ENCODE measurements at regions not wholly inside any gene's neighbourhood (a gene's known extent, or its start where the extent isn't known, plus 50 kb on each side); places are given as distances from the start of the nearest gene placed in this dataset.

- Mint-ChIP-seq H3K27me3 (ENCODE audit: unreplicated experiment) (peaks cover 3% of the 10 kb centered on the region), H3K36me3 (ENCODE audit: low read depth, unreplicated experiment) (no peaks in the 10 kb centered on the region), H3K9me3 (ENCODE audit: unreplicated experiment) (no peaks in the 10 kb centered on the region), H3K4me1 (ENCODE audit: unreplicated experiment) (no peaks in the 10 kb centered on the region), H3K27ac (ENCODE audit: unreplicated experiment) (no peak overlapping the region), H3K4me3 (ENCODE audit: unreplicated experiment) (no peak overlapping the region)
- DNase-seq (ENCODE audit: low spot score), result no peak
- no peak for TF ChIP-seq CTCF (IDR thresholded peaks at IDR 0.05; ENCODE audit: unreplicated experiment)
These were observed 126.2 kb upstream of the GPC1 start for GRCh38 chr2:240309214-240309613.

- peaks cover 3% of the 10 kb centered on the region for H3K4me1 Mint-ChIP-seq (ENCODE audit: unreplicated experiment)
- no peak overlapping the region for H3K4me3 Mint-ChIP-seq (ENCODE audit: unreplicated experiment)
- no peak for DNase-seq (ENCODE audit: low spot score)
- peaks cover 2% of the 10 kb centered on the region for H3K27me3 Mint-ChIP-seq (ENCODE audit: unreplicated experiment)
- TF ChIP-seq CTCF (IDR thresholded peaks at IDR 0.05; ENCODE audit: unreplicated experiment), result no peak
- H3K27ac Mint-ChIP-seq (ENCODE audit: unreplicated experiment), result no peak overlapping the region
- no peaks in the 10 kb centered on the region for H3K9me3 Mint-ChIP-seq (ENCODE audit: unreplicated experiment)
- H3K36me3 Mint-ChIP-seq (ENCODE audit: low read depth, unreplicated experiment), result no peaks in the 10 kb centered on the region
These were observed 125.3 kb upstream of the GPC1 start for GRCh38 chr2:240310201-240310600.

- Mint-ChIP-seq H3K27me3 (ENCODE audit: unreplicated experiment) (no peaks in the 10 kb centered on the region), H3K36me3 (ENCODE audit: low read depth, unreplicated experiment) (no peaks in the 10 kb centered on the region), H3K27ac (ENCODE audit: unreplicated experiment) (no peak overlapping the region), H3K4me3 (ENCODE audit: unreplicated experiment) (no peak overlapping the region), H3K4me1 (ENCODE audit: unreplicated experiment) (peaks cover 3% of the 10 kb centered on the region), H3K9me3 (ENCODE audit: unreplicated experiment) (no peaks in the 10 kb centered on the region)
- DNase-seq (ENCODE audit: low spot score), result no peak
- no peak for TF ChIP-seq CTCF (IDR thresholded peaks at IDR 0.05; ENCODE audit: unreplicated experiment)
These were observed 124.8 kb upstream of the GPC1 start for GRCh38 chr2:240310645-240311044.

GRCh38 chr2:240311821-240312220 is 123.6 kb upstream of the GPC1 start:
- no peak overlapping the region for H3K4me3 Mint-ChIP-seq (ENCODE audit: unreplicated experiment)
- peaks cover 3% of the 10 kb centered on the region for H3K4me1 Mint-ChIP-seq (ENCODE audit: unreplicated experiment)
- H3K9me3 Mint-ChIP-seq (ENCODE audit: unreplicated experiment), result no peaks in the 10 kb centered on the region
- no peak overlapping the region for H3K27ac Mint-ChIP-seq (ENCODE audit: unreplicated experiment)
- DNase-seq (ENCODE audit: low spot score), result no peak
- TF ChIP-seq CTCF (IDR thresholded peaks at IDR 0.05; ENCODE audit: unreplicated experiment), result no peak
- H3K36me3 Mint-ChIP-seq (ENCODE audit: low read depth, unreplicated experiment), result no peaks in the 10 kb centered on the region
- no peaks in the 10 kb centered on the region for H3K27me3 Mint-ChIP-seq (ENCODE audit: unreplicated experiment)

- Mint-ChIP-seq H3K4me3 (ENCODE audit: unreplicated experiment) (no peak overlapping the region), H3K27ac (ENCODE audit: unreplicated experiment) (no peak overlapping the region), H3K4me1 (ENCODE audit: unreplicated experiment) (peaks cover 3% of the 10 kb centered on the region), H3K36me3 (ENCODE audit: low read depth, unreplicated experiment) (no peaks in the 10 kb centered on the region), H3K9me3 (ENCODE audit: unreplicated experiment) (no peaks in the 10 kb centered on the region), H3K27me3 (ENCODE audit: unreplicated experiment) (peaks cover 2% of the 10 kb centered on the region)
- no peak for TF ChIP-seq CTCF (IDR thresholded peaks at IDR 0.05; ENCODE audit: unreplicated experiment)
- DNase-seq (ENCODE audit: low spot score), result no peak
These were observed 116.1 kb upstream of the GPC1 start for GRCh38 chr2:240319221-240319854.
